CD4-positive, alpha-beta T cell treated with Interleukin-4 for 4 hours (primary cell): ENCODE measurements at regions not wholly inside any gene's neighbourhood (a gene's known extent, or its start where the extent isn't known, plus 50 kb on each side); places are given as distances from the start of the nearest gene placed in this dataset.
"Not testable (repeated sequence)": the region's sequence is repeated elsewhere in the genome, so short reads cannot be mapped to it uniquely, and the experiment has no call there.

Experiments used
- DNase-seq: peaks from one replicate; pipeline ENCODE4 v3.0.0-alpha.2; 2020

DNA sequence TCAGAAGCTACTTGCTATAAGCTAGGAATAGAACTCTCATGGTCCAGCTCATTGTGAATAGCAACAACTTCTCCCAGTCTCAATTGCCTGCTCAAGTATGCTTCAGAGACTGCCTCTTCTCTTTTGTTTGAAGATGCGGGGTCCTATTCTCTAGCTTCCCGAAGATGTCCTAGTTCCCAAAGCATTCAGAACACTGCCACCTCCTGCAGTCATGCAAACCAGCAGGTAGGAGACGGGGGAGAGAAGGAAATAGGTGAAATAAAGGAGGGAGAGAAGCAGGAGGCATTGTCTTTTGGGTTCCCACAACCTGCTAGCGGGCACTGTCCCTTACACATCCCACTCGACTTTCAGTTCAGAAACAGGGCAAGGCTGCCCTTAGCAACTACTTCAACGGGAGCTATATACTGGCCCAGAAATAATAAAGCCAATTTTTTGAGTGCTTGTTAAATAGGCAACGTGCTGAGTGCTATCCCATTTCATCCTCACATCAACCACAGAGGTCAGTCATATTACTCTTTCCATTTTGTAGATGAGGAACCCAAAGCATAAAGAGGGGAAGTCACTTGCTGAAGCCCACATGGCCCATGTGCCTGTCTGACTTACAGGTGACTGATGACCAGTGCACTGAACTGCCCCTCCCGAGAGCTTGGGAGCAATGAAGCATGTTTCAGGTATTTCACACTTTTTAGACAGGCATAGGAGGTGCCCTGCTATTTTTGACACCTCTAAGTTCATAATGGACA, 61.9 kb upstream of the ATXN1 start:
- DNase-seq, result no peak

- no peak for DNase-seq
These were observed 61.3 kb upstream of the ATXN1 start for GRCh38 chr6:16822529-16822928.

GRCh38 chr6:16821834-16822264, 60.6 kb upstream of the ATXN1 start:
- no peak for DNase-seq

DNA sequence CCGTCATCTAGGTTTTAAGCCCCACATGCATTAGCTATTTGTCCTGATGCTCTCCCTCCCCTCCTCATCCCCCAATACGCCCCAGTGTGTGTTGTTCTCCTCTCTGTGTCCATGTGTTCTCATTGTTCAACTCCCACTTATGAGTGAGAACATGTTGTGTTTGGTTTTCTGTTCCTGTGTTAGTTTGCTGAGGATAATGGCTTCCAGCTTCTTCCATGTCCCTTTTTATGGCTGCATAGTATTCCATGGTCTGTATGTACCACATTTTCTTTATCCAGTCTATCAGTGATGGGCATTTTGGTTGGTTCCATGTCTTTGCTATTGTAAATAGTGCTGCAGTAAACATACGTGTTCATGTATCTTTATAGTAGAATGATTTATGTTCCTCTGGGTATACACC, 59.0 kb upstream of the ATXN1 start:
- DNase-seq, result not testable (repeated sequence)

DNA sequence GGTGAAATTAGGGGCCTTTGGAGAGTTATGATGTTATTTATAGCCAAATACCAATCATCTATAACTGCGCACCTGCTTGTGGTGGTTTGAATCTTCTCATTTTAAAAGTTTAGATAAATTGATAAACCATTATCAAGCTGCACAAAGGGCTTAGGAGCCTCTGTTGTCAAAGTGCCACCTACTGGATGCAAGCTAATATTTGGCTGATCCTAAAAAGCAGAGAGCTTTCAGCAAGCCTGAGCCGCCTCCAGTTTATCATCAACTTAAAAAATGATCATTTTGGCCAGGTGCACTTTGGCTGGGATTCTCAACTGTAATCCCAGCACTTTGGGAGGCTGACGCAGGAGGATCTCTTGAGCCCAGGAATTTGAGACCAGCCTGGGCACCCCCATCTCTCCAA, 58.5 kb upstream of the ATXN1 start:
- no peak for DNase-seq

GRCh38 chr6:16818992-16819626, 57.8 kb upstream of the ATXN1 start:
- no peak for DNase-seq

- DNase-seq, result no peak
These were observed 56.3 kb upstream of the ATXN1 start for GRCh38 chr6:16817594-16817993.

DNA sequence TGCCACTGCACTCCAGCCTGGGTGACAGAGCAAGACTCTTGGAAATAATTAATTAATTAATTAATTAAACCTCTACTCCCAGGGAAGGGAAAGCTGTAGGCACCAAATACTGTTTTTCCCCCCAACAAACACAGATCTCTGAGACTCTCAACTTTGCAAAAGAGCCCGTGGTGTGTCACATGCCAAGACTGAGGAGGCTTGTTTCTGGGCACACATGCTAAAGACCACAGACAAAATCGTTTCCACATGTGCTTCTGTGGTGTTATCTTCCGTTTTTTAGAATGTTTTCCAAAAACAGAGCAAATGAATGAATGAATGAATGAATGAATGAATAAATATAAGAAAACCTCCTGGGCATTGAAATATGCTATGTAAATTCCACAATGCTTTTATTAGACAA, 55.6 kb upstream of the ATXN1 start:
- DNase-seq, result no peak

GRCh38 chr6:16812993-16813392, 51.7 kb upstream of the ATXN1 start:
- no peak for DNase-seq

GRCh38 chr6:16811277-16811979, 50.2 kb upstream of the ATXN1 start:
- no peak for DNase-seq
